Vagina (tissue), 2 donors: ENCODE measurements at regions not wholly inside any gene's neighbourhood (a gene's known extent, or its start where the extent isn't known, plus 50 kb on each side); places are given as distances from the start of the nearest gene placed in this dataset.

ENCODE experiments used
- DNase-seq, 2 donors: peaks; one replicate each; pipeline ENCODE4 v3.0.0-alpha.2; 2017; ENCODE audit errors: extremely low spot score in 2 of 2
- H3K27ac ChIP-seq: fragments of 200-600 bp; sonication (generic); one replicate; pipeline ENCODE4 v1.5.1; 2019
- H3K27me3 ChIP-seq: fragments of 200-600 bp; sonication (generic); one replicate; pipeline ENCODE4 v1.5.1; 2019
- H3K36me3 ChIP-seq, 2 donors: fragments of 200-600 bp; sonication (generic); one replicate each; pipeline ENCODE4 v1.5.1; 2017 to 2019
- H3K4me1 ChIP-seq: fragments of 200-600 bp; sonication (generic); one replicate; pipeline ENCODE4 v1.5.1; 2019
- H3K4me3 ChIP-seq, 2 donors: fragments of 200-600 bp; sonication (generic); 1 replicate in 1 of 2; 2 replicates in 1 of 2; pipeline ENCODE4 v1.5.1; 2016 to 2019
- H3K9me3 ChIP-seq: fragments of 200-600 bp; sonication (generic); one replicate; pipeline ENCODE4 v1.5.1; 2019
- CTCF ChIP-seq, 3 experiments: fragments of 450-650 bp in 2 of 3; fragments of 200-600 bp in 1 of 3; sonication (generic) in 1 of 3; IDR thresholded peaks; one replicate each; pipeline ENCODE4 v1.5.1; 2017 to 2019; ENCODE audit warnings: antibody characterized with exemption in 3 of 3, mild to moderate bottlenecking in 2 of 3, moderate library complexity in 2 of 3
- POLR2A ChIP-seq, 2 donors: fragments of 450-650 bp; IDR thresholded peaks; one replicate each; pipeline ENCODE4 v1.6.1; 2017; ENCODE audit warnings: antibody characterized with exemption in 2 of 2, mild to moderate bottlenecking in 2 of 2, moderate library complexity in 2 of 2
- POLR2AphosphoS5 ChIP-seq, 2 donors: sonication (generic); formaldehyde crosslinking; IDR thresholded peaks; one replicate each; pipeline ENCODE4 v1.9.0; 2017; ENCODE audit warnings: antibody characterized with exemption in 2 of 2, mild to moderate bottlenecking in 2 of 2, low read depth in 1 of 2; ENCODE audit not compliant: insufficient read depth in 1 of 2
- intact Hi-C: fragments of 100-400 bp; cut with DNase I; formaldehyde crosslinking; loops from one replicate; pipeline ENCODE4 v1.15.1; 2023

- H3K36me3 ChIP-seq = no peaks in the 10 kb centered on the region
- H3K4me1 ChIP-seq = no peaks in the 10 kb centered on the region
- no peak for DNase-seq
- TF ChIP-seq CTCF (IDR thresholded peaks at IDR 0.05) = no peak
- H3K27me3 ChIP-seq = no peaks in the 10 kb centered on the region
- intact Hi-C loops = no loop called here
- H3K9me3 ChIP-seq = no peaks in the 10 kb centered on the region
- no peak overlapping the region for H3K27ac ChIP-seq
- no peak overlapping the region for H3K4me3 ChIP-seq
Observed at GRCh38 chr7:4319280-4319679, 362.8 kb upstream of the FOXK1 start.

GRCh38 chr7:4325732-4326131 lies 356.4 kb upstream of the FOXK1 start:
- TF ChIP-seq POLR2A (IDR thresholded peaks at IDR 0.05) (no peak), POLR2AphosphoS5 (IDR thresholded peaks at IDR 0.05; ENCODE audit: insufficient read depth in 1 of 2, low read depth in 1 of 2) (no peak), CTCF (IDR thresholded peaks at IDR 0.05) (no peak)
- Histone ChIP-seq H3K27me3 (no peaks in the 10 kb centered on the region), H3K9me3 (no peaks in the 10 kb centered on the region), H3K4me1 (no peaks in the 10 kb centered on the region), H3K27ac (no peak overlapping the region), H3K4me3 (no peak overlapping the region), H3K36me3 (no peaks in the 10 kb centered on the region)
- intact Hi-C loops = no loop called here
- no peak for DNase-seq

GRCh38 chr7:4331711-4332110 lies 350.4 kb upstream of the FOXK1 start:
- no peaks in the 10 kb centered on the region for H3K4me1 ChIP-seq
- TF ChIP-seq CTCF (IDR thresholded peaks at IDR 0.05) = no peak
- TF ChIP-seq POLR2AphosphoS5 (IDR thresholded peaks at IDR 0.05; ENCODE audit: insufficient read depth in 1 of 2, low read depth in 1 of 2) = no peak
- no peak for TF ChIP-seq POLR2A (IDR thresholded peaks at IDR 0.05)
- no peaks in the 10 kb centered on the region for H3K27me3 ChIP-seq
- intact Hi-C loops = no loop called here
- no peaks in the 10 kb centered on the region for H3K9me3 ChIP-seq
- no peak for DNase-seq
- no peaks in the 10 kb centered on the region for H3K36me3 ChIP-seq
- H3K4me3 ChIP-seq = no peak overlapping the region
- no peak overlapping the region for H3K27ac ChIP-seq

GRCh38 chr7:4338556-4338955 lies 343.5 kb upstream of the FOXK1 start:
- Histone ChIP-seq H3K9me3 (no peaks in the 10 kb centered on the region), H3K27me3 (no peaks in the 10 kb centered on the region), H3K27ac (no peak overlapping the region), H3K36me3 (no peaks in the 10 kb centered on the region), H3K4me1 (no peaks in the 10 kb centered on the region), H3K4me3 (no peak overlapping the region)
- no peak for TF ChIP-seq CTCF (IDR thresholded peaks at IDR 0.05)
- TF ChIP-seq POLR2AphosphoS5 (IDR thresholded peaks at IDR 0.05; ENCODE audit: insufficient read depth in 1 of 2, low read depth in 1 of 2) = no peak
- TF ChIP-seq POLR2A (IDR thresholded peaks at IDR 0.05) = no peak
- intact Hi-C loops = no loop called here
- no peak for DNase-seq

GRCh38 chr7:4343272-4344247 lies 338.5 kb upstream of the FOXK1 start:
- no peaks in the 10 kb centered on the region for H3K9me3 ChIP-seq
- H3K27me3 ChIP-seq = no peaks in the 10 kb centered on the region
- H3K4me1 ChIP-seq = no peaks in the 10 kb centered on the region
- TF ChIP-seq POLR2AphosphoS5 (IDR thresholded peaks at IDR 0.05; ENCODE audit: insufficient read depth in 1 of 2, low read depth in 1 of 2) = no peak
- no peaks in the 10 kb centered on the region for H3K36me3 ChIP-seq
- H3K27ac ChIP-seq = no peak overlapping the region
- no peak for DNase-seq
- H3K4me3 ChIP-seq = no peak overlapping the region
- intact Hi-C loops = no loop called here
